A172 (cell line): ENCODE measurements at regions not wholly inside any gene's neighbourhood (a gene's known extent, or its start where the extent isn't known, plus 50 kb on each side); places are given as distances from the start of the nearest gene placed in this dataset.
"Not testable (repeated sequence)": the region's sequence is repeated elsewhere in the genome, so short reads cannot be mapped to it uniquely, and the experiment has no call there.

Source experiments
- DNase-seq: peaks from one replicate; pipeline ENCODE4 v3.0.0-alpha.2; 2015; ENCODE audit warnings: low spot score

DNA sequence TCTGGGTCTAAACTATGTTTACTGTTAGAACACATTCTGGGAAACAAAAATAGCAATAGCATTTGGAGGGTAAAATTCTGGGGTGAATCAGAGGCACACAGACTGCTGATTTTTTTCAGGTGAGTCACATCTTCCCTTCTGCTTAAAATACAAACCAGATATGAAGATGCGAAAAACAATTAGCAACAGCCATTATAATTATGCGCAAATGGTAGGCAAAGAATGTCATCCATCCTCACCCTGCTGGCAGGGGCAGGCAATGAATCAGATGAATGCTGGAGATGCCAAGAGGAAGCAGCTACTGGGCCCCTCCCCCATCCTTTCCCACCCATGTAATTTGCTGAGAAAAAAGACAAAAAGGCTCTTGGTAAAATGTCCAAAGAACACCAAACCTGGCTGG, 282.9 kb downstream of the KLF5 start:
- peak; percentile 84 for DNase-seq

- DNase-seq, result no peak
Observed at GRCh38 chr13:73340069-73340468, 281.3 kb downstream of the KLF5 start.

DNA sequence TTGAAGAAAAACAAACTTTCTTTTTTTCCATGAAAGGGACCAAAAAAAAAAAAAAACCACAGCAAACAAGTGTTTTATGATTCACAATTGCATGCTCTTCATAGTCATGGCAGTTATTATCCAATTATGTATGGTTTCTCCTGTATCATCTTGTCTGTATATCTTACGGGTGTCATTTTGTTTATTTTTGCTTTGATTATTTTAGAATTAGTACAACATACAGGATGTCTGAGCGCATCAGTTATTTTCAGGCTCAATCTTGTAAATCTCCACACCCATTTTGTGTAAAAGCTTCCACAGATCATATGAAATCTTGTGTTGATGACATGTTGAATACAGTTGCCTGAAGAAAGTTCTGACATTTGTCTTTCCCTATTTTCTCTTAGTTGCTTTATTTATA, 280.3 kb downstream of the KLF5 start:
- DNase-seq, result no peak

DNA sequence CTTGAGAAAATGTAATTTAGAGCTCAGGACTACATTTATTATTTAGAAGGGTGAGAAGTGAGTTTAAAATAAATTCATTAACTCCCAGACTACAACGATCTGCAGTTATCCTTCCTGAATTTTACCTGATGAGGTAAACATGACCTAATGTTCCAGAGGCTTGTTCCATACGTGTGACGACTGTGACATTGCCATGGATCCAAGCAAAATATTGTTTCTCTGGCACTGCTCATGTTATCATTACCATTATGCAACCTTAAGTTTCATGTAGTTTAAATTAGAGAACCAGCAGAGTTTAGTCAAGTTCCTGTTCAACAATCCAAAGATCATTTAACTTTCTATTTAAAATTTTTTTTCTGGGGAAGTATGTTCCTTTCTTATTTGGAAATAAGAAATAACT, 279.6 kb downstream of the KLF5 start:
- DNase-seq, result no peak

- no peak for DNase-seq
Observed at GRCh38 chr13:73337532-73337931, 278.7 kb downstream of the KLF5 start.

- DNase-seq, result peak; percentile 39
Observed at GRCh38 chr13:73336773-73337172, 278.0 kb downstream of the KLF5 start.

DNA sequence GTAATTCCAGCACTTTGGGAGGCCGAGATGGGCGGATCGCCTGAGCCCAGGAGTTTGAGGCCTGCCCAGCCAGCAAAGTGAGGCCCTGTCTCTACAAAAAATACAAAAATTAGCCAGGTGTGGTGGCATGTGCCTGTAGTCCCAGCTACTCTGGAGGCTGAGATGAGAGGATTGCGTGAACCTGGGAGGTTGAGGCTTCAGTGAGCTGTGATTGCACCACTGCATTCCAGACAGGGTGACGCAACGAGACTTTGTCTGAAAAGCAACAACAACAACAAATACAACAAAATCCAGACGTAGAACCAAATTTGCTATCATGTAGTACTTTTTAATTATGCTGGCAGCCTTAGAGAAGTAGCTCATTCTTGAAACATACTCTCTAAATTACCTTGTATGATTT, 277.1 kb downstream of the KLF5 start:
- no peak for DNase-seq

GRCh38 chr13:73335210-73335609, 276.4 kb downstream of the KLF5 start:
- peak; percentile 78 for DNase-seq

DNA sequence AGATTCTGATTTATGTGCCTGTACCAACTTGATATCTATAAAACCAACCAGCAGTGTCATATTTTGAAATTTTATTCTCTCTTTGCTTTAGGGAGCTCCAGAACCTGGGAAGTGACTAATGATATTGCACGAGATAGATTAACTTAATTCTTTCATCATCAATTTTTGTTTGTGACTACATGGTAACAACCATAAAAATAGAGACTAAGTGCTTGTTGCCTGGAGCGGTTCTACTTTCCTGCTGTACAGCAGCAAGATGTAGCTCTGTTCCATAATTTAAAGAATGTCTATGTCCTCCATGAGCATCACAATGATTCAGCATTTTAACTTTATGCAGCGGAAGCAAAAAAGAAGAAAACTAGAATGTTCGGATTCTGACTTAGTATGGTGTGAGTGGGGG, 275.6 kb downstream of the KLF5 start:
- no peak for DNase-seq

DNA sequence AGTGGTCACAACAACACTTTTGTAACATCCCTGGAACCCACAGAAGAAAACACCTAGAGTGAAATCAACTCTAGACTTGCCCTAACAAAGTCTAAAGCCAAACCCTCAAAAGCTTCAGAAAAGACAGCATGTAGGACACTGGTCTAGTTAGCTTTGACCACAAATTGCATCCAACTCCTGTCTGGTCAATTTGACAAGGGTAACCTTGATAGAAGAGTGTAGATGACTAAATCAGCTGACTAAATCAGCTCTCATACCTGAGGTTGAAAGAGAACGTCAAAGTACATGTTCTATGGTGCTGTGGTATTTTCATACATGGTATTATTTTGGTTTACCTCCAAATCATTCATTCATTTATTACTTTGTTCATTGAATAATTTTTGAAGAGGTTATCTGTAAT, 272.8 kb downstream of the KLF5 start:
- DNase-seq, result no peak

- DNase-seq, result no peak
Observed at GRCh38 chr13:73329355-73329754, 270.6 kb downstream of the KLF5 start.

DNA sequence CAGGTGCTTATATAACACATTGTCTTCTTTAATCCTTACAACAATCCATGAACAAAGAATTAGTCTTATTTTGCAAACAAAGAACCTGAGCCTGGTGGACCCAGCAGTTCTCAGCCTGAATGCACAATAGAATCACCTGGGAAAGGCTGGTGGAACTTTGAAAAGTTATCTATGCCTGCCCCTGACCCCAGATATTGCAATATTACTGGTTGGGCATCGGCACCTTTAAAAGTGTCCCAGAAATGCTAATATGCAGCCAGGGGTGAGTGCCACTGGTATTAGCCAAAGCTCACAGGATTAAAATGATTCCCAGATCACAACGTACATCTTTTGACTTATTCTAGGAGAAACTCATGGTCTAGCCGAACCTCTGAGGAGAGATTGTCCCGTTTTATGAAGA, 268.8 kb downstream of the KLF5 start:
- DNase-seq, result no peak

- DNase-seq, result peak; percentile 13
Observed at GRCh38 chr13:73325723-73326558, 267.1 kb downstream of the KLF5 start.

DNA sequence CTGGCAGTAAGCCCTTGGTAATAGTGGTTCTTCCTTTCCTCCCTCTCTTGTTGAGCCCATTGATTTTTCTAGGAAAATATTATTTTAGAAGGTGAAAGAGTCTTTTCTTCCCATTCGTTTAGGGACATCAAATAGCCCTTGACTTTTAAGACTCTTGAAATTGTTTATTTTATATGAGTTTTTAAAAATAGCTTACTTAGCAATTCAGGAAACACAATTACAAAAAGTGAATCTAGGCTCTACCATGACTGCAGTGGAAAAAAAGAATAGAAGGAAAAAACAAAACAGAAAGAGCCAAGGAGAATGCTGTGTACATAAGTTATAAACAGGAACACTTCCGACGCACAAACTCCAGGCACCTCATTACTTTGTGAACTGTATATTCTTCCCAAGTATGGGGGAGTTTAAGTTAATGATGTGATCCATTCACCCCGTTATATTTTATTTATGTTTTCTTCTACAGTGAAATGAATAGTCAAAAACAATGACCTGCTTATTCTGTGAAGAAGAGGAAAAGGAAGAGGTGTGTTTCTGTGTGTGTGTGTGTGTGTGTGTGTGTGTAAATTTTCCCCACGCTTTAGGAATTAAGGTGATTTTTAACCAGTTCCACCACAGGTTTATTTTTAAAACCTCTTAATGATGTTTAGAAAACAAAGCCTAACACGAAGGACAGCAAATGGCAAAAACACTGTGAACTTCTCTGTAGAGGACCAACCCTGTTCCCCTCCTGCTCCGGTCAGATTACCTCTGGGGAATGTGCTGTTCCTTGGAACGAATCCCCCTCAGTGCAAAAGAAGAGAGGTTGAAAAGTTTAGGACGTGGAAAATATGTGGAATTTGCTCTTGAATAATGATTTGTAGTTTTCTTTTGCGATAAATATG, 266.3 kb downstream of the KLF5 start:
- DNase-seq, result no peak

GRCh38 chr13:73323615-73324014, 264.8 kb downstream of the KLF5 start:
- DNase-seq, result no peak

DNA sequence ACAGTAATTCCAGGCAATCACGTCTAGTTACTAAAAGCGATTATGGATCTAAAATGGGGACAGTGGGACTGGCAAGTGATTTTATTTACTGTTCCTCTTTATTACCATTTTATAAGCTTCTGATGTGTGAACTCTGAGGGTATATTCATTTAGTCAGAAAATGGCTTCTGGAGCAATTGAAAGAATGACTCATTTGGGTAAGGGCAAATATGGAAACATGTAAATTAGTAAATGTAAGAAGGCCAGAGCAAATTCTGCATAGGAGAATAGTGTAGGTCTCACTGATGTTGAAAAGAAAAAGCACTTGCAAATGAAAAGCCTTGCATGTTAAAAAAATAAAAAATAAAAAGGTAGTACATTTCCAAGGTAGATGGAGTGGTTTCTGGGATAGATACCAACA, 262.2 kb downstream of the KLF5 start:
- DNase-seq, result no peak

GRCh38 chr13:73317140-73317539, 258.3 kb downstream of the KLF5 start:
- no peak for DNase-seq

DNA sequence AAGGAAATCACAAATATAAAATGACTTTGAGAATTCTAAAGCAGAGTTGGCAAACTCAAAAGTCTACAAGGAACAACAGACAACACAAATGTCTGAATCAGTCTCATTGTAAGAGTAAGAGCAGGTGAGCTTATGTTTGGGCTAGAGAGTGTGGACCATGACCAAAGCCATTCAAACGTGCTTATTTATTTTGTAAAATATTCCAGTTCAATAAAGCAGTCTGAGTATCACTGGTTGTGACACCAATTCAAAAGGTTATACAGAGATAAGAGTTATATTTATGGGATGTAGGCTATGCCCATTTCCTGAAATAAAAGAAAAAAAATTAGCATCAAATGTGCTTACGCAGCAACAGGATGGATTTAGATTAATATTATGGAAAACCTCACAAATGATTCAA, 251.6 kb downstream of the KLF5 start:
- DNase-seq, result no peak

DNA sequence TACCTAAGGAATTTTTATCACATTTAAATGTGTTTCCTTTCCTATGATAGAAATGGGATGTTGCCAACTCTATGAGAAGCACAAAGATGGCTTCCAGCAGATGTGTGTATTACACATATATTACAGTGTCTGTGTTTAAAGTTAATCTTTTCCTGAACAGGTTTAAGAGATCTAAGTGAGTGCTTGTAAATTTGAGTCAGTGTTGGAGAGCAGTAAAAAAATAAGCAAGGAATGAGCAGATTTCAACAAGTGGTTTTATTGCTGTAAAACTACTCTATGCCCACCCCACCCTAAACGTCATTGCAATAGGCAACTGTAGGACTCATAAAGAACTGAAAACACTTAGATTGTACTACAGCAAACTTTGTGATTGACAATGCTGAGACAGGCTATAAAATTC, 248.7 kb downstream of the KLF5 start:
- no peak for DNase-seq

DNA sequence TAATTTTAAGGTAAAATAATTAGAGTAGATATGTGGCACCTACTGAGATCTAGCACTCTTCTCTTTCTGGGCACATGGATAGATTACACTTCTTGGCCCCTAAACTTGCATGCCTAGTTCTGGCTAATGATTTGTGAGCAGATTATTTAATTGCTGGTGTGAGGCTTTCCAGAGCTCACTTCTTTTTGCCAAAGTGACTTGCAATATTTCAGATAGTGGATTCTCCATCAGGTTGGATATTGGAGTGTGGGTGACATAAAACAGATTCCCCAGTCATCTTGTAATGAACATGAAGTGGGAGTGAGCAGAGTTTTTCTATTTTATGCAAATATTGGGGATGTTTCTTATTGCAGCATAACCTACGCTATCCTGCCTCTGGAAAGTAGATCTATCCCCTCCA, 247.9 kb downstream of the KLF5 start:
- no peak for DNase-seq

- no peak for DNase-seq
Observed at GRCh38 chr13:73304442-73304841, 245.6 kb downstream of the KLF5 start.

- peak; percentile 62 for DNase-seq
Observed at GRCh38 chr13:73303851-73304250, 245.0 kb downstream of the KLF5 start.

- not testable (repeated sequence) for DNase-seq
Observed at GRCh38 chr13:73301622-73302021, 242.8 kb downstream of the KLF5 start.
